IMR-90 (cell line): ENCODE measurements at regions not wholly inside any gene's neighbourhood (a gene's known extent, or its start where the extent isn't known, plus 50 kb on each side); places are given as distances from the start of the nearest gene placed in this dataset.

Experiments
- ATAC-seq: fragments of 200-7000 bp; cut with Tn5 transposase; 2 replicates; pipeline ENCODE4 v1.9.1; 2020; ENCODE audit warnings: low read depth, mild to moderate bottlenecking, moderate library complexity
- BruUV-seq: library from RNA; stranded (reverse); fragments of 400-500 nt; replicated peaks from 2 replicates; lab custom pipeline; 2021; lab: Mats Ljungman, UMichigan
- CTCF ChIA-PET: fragments of 300-600 bp; formaldehyde crosslinking; extraction: SDS; loops from one replicate; lab custom pipeline; 2021; ENCODE audit warnings: antibody characterized with exemption; lab: Yijun Ruan, JAX
- POLR2A ChIA-PET: fragments of 300-600 bp; sonication (Branson Sonifier 250); formaldehyde crosslinking; loops from one replicate; lab custom pipeline; 2022; ENCODE audit warnings: antibody characterized with exemption; ENCODE audit not compliant: unreplicated experiment; lab: Charles Lee
- DNase-seq: peaks from one replicate; pipeline ENCODE4 v3.0.0; 2013
- H2AFZ ChIP-seq: replicated peaks from 2 replicates; pipeline ENCODE3; 2013; ENCODE audit warnings: low read length, mild to moderate bottlenecking; ENCODE audit not compliant: poor library complexity
- H2AK5ac ChIP-seq: 2 replicates; pipeline ENCODE4 v1.6.1; 2013; ENCODE audit warnings: low read depth, low read length, inconsistent platforms
- H2AK9ac ChIP-seq: replicated peaks from 2 replicates; pipeline ENCODE3; 2013; ENCODE audit warnings: mild to moderate bottlenecking, low read depth, low read length, moderate library complexity; ENCODE audit not compliant: poor library complexity
- H2BK120ac ChIP-seq: 2 replicates; pipeline ENCODE4 v1.6.1; 2013; ENCODE audit warnings: low read depth, low read length, inconsistent platforms
- H2BK15ac ChIP-seq: 3 replicates; pipeline ENCODE4 v1.6.1; 2013; ENCODE audit warnings: low read depth, low read length, inconsistent platforms
- H2BK20ac ChIP-seq: 2 replicates; pipeline ENCODE4 v1.6.1; 2013; ENCODE audit warnings: low read depth, mild to moderate bottlenecking, inconsistent platforms, low read length, moderate library complexity
- H2BK5ac ChIP-seq: 2 replicates; pipeline ENCODE4 v1.6.1; 2013; ENCODE audit warnings: mild to moderate bottlenecking, low read depth, low read length, inconsistent platforms; ENCODE audit not compliant: poor library complexity, severe bottlenecking
- H3K14ac ChIP-seq: replicated peaks from 2 replicates; pipeline ENCODE4 v1.6.1; 2013; ENCODE audit warnings: low read depth, low read length, inconsistent platforms
- H3K18ac ChIP-seq: 2 replicates; pipeline ENCODE4 v1.6.1; 2013; ENCODE audit warnings: low read depth, low read length, control low read depth
- H3K23ac ChIP-seq: 2 replicates; pipeline ENCODE4 v1.6.1; 2013; ENCODE audit warnings: low read depth, low read length, inconsistent platforms
- H3K27ac ChIP-seq: 2 replicates; pipeline ENCODE4 v1.5.1; 2013; ENCODE audit warnings: mild to moderate bottlenecking, control low read depth, low read length; ENCODE audit not compliant: insufficient read depth
- H3K27me3 ChIP-seq: 2 replicates; pipeline ENCODE4 v1.6.1; 2013; ENCODE audit warnings: low read length; ENCODE audit not compliant: control insufficient read depth, insufficient read depth
- H3K36me3 ChIP-seq: 2 replicates; pipeline ENCODE4 v1.6.1; 2013; ENCODE audit warnings: low read length, mixed read lengths; ENCODE audit not compliant: control insufficient read depth, insufficient read depth
- H3K4ac ChIP-seq: 2 replicates; pipeline ENCODE4 v1.6.1; 2013; ENCODE audit warnings: low read depth, low read length, inconsistent platforms
- H3K4me1 ChIP-seq: 2 replicates; pipeline ENCODE4 v1.6.1; 2013; ENCODE audit warnings: low read length, mixed read lengths; ENCODE audit not compliant: control insufficient read depth, insufficient read depth
- H3K4me2 ChIP-seq: 2 replicates; pipeline ENCODE4 v1.6.1; 2013; ENCODE audit warnings: low read depth, mild to moderate bottlenecking, control low read depth, low read length, moderate library complexity
- H3K4me3 ChIP-seq: 2 replicates; pipeline ENCODE4 v1.5.1; 2013; ENCODE audit warnings: low read depth, mild to moderate bottlenecking, control low read depth, low read length, moderate library complexity; ENCODE audit not compliant: insufficient read depth
- H3K56ac ChIP-seq: 2 replicates; pipeline ENCODE4 v1.6.1; 2013; ENCODE audit warnings: low read length, inconsistent platforms; ENCODE audit not compliant: insufficient read depth; ENCODE audit errors: extremely low read depth
- H3K79me1 ChIP-seq, 2 experiments: 2 replicates each; pipeline ENCODE4 v1.6.1; 2013; ENCODE audit warnings: low read length in 2 of 2, inconsistent platforms in 1 of 2, low read depth in 1 of 2
- H3K9ac ChIP-seq: 2 replicates; pipeline ENCODE4 v1.6.1; 2013; ENCODE audit warnings: low read depth, low read length, control low read depth
- H3K9me1 ChIP-seq: 2 replicates; pipeline ENCODE4 v1.6.1; 2013; ENCODE audit warnings: low read length, inconsistent platforms; ENCODE audit not compliant: insufficient read depth
- H3K9me3 ChIP-seq: 2 replicates; pipeline ENCODE4 v1.6.1; 2013; ENCODE audit warnings: low read length; ENCODE audit not compliant: control insufficient read depth, insufficient read depth
- H4K20me1 ChIP-seq: 2 replicates; pipeline ENCODE4 v1.6.1; 2013; ENCODE audit warnings: low read length, inconsistent platforms; ENCODE audit not compliant: insufficient read depth
- H4K5ac ChIP-seq: 2 replicates; pipeline ENCODE4 v1.6.1; 2013; ENCODE audit warnings: mild to moderate bottlenecking, low read depth, low read length, control low read depth
- H4K8ac ChIP-seq, 2 experiments: 2 replicates each; pipeline ENCODE4 v1.6.1; 2013; ENCODE audit warnings: low read depth in 2 of 2, low read length in 2 of 2, control low read depth in 1 of 2, inconsistent platforms in 1 of 2
- H4K91ac ChIP-seq: 2 replicates; pipeline ENCODE4 v1.6.1; 2013; ENCODE audit warnings: low read depth, low read length, inconsistent platforms; ENCODE audit not compliant: insufficient read depth
- CEBPB ChIP-seq: IDR thresholded peaks from 2 replicates; pipeline ENCODE4 v1.6.1; 2012; ENCODE audit warnings: low read depth, low read length, improper control_type of control experiment
- CHD1 ChIP-seq: IDR thresholded peaks from 2 replicates; pipeline ENCODE4 v1.6.1; 2012; ENCODE audit warnings: low read depth, low read length, improper control_type of control experiment
- CTCF ChIP-seq: conservative IDR thresholded peaks from 2 replicates; pipeline ENCODE4 v1.5.1; 2012; ENCODE audit warnings: mild to moderate bottlenecking, low read depth, low read length, improper control_type of control experiment
- FOS ChIP-seq: fragments of 150-350 bp; IDR thresholded peaks from 2 replicates; pipeline ENCODE4 v1.6.1; 2016; ENCODE audit warnings: low read depth, low read length
- MAZ ChIP-seq: IDR thresholded peaks from 2 replicates; pipeline ENCODE4 v1.6.1; 2012; ENCODE audit warnings: low read depth, mild to moderate bottlenecking, low read length, improper control_type of control experiment, moderate library complexity, borderline replicate concordance
- MXI1 ChIP-seq: IDR thresholded peaks from 2 replicates; pipeline ENCODE4 v1.6.1; 2012; ENCODE audit warnings: low read depth, mild to moderate bottlenecking, low read length, moderate library complexity, borderline replicate concordance
- NFE2L2 ChIP-seq: fragments of 150-350 bp; IDR thresholded peaks from 2 replicates; pipeline ENCODE4 v1.6.1; 2016; ENCODE audit warnings: low read depth, mild to moderate bottlenecking, low read length
- POLR2A ChIP-seq: IDR thresholded peaks from 2 replicates; pipeline ENCODE4 v1.6.1; 2012; ENCODE audit warnings: mild to moderate bottlenecking, low read depth, low read length
- RAD21 ChIP-seq: IDR thresholded peaks from 2 replicates; pipeline ENCODE4 v1.6.1; 2012; ENCODE audit warnings: low read length, improper control_type of control experiment
- RCOR1 ChIP-seq: IDR thresholded peaks from 2 replicates; pipeline ENCODE4 v1.6.1; 2012; ENCODE audit warnings: mild to moderate bottlenecking, low read length, improper control_type of control experiment; ENCODE audit not compliant: insufficient replicate concordance
- SMC3 ChIP-seq: fragments of 150-350 bp; IDR thresholded peaks from 2 replicates; pipeline ENCODE4 v1.6.1; 2016; ENCODE audit warnings: low read depth, mild to moderate bottlenecking, antibody characterized with exemption, low read length, moderate library complexity
- WGBS, 2 experiments: methylation state at CpG; one replicate each; pipeline versions ENCODE4 v1.1.5 to v1.1.7; 2013; ENCODE audit warnings: missing lambda C conversion rate in 2 of 2; ENCODE audit not compliant: insufficient read length in 1 of 2; ENCODE audit errors: extremely low coverage in 2 of 2; 5-methylcytosine and 5-hydroxymethylcytosine counted together
- dilution Hi-C: fragments of 300-500 bp; cut with HindIII; formaldehyde crosslinking; loops from one replicate; pipeline ENCODE4 v1.14.3; 2018; ENCODE audit warnings: low sequenced_read_pairs; ENCODE audit not compliant: unreplicated experiment
- in situ Hi-C: fragments of 300-500 bp; cut with MboI; formaldehyde crosslinking; loops from 3 replicates; pipeline ENCODE4 v1.14.3; 2019; ENCODE audit warnings: low sequenced_read_pairs, inconsistent platforms, mixed read lengths
- intact Hi-C: fragments of 100-400 bp; cut with micrococcal nuclease; formaldehyde crosslinking; loops from 2 replicates; pipeline ENCODE4 v1.10.0; 2022

GRCh38 chr13:58329746-58330145 lies 698.2 kb downstream of the PCDH17 start:
- no CpG with 5 or more reads among the region's 5 CpGs for WGBS, 2 experiments
- H3K18ac ChIP-seq = no peak overlapping the region
- no peak overlapping the region for H3K27ac ChIP-seq
- in situ Hi-C loops = no loop called here
- CTCF ChIA-PET = no interaction called here
- TF ChIP-seq MXI1 (no peak), RAD21 (no peak), CTCF (no peak), POLR2A (no peak), CEBPB (no peak), CHD1 (no peak), MAZ (no peak), FOS (no peak), SMC3 (no peak), NFE2L2 (no peak), RCOR1 (no peak)
- no peaks in the 10 kb centered on the region for H3K79me1 ChIP-seq
- H3K27me3 ChIP-seq = no peaks in the 10 kb centered on the region
- H3K4me2 ChIP-seq = no peak overlapping the region
- no peaks in the 10 kb centered on the region for H3K4me1 ChIP-seq
- intact Hi-C loops = no loop called here
- POLR2A ChIA-PET = no interaction called here
- H3K9ac ChIP-seq = no peak overlapping the region
- H3K56ac ChIP-seq = no peak overlapping the region
- H2BK20ac ChIP-seq = no peak overlapping the region
- DNase-seq (no peak), ATAC-seq (no peak)
- dilution Hi-C loops = no loop called here
- H2AFZ ChIP-seq = no peak overlapping the region
- H3K9me1 ChIP-seq = no peaks in the 10 kb centered on the region
- no peak overlapping the region for H4K91ac ChIP-seq
- no peak overlapping the region for H3K14ac ChIP-seq
- H3K36me3 ChIP-seq = no peaks in the 10 kb centered on the region
- no peak overlapping the region for H2BK5ac ChIP-seq
- no peak overlapping the region for H2BK120ac ChIP-seq
- H3K4ac ChIP-seq = no peak overlapping the region
- H2AK5ac ChIP-seq = no peak overlapping the region
- no peak overlapping the region for H2AK9ac ChIP-seq
- no peak overlapping the region for H4K5ac ChIP-seq
- no TSS peak for BruUV-seq
- H3K9me3 ChIP-seq = 0 out of 2 replicates have a peak, but pooled peaks cover 2% of the 10 kb centered on the region
- no peak overlapping the region for H4K8ac ChIP-seq
- no peak overlapping the region for H3K4me3 ChIP-seq
- H4K20me1 ChIP-seq = no peaks in the 10 kb centered on the region
- H3K23ac ChIP-seq = no peak overlapping the region
- H2BK15ac ChIP-seq = no peak overlapping the region
